Gastrocnemius medialis (tissue), 4 donors: ENCODE measurements at regions not wholly inside any gene's neighbourhood (a gene's known extent, or its start where the extent isn't known, plus 50 kb on each side); places are given as distances from the start of the nearest gene placed in this dataset.

Experiments
- POLR2A ChIP-seq, 2 donors: fragments of 450-650 bp; IDR thresholded peaks; one replicate each; pipeline ENCODE4 v1.6.1; 2017; ENCODE audit warnings: antibody characterized with exemption in 2 of 2, mild to moderate bottlenecking in 2 of 2, moderate library complexity in 2 of 2
- TF ChIP-seq, protein P1 (sequence below), 5 experiments: fragments of 450-650 bp in 3 of 5; fragments of 200-600 bp in 2 of 5; sonication (generic) in 2 of 5; IDR thresholded peaks in 4 of 5; conservative IDR thresholded peaks in 1 of 5; 1 replicate in 4 of 5; 2 replicates in 1 of 5; pipeline ENCODE4 v1.5.1; 2016 to 2019; ENCODE audit warnings: antibody characterized with exemption in 5 of 5, mild to moderate bottlenecking in 3 of 5, moderate library complexity in 3 of 5

DNA sequence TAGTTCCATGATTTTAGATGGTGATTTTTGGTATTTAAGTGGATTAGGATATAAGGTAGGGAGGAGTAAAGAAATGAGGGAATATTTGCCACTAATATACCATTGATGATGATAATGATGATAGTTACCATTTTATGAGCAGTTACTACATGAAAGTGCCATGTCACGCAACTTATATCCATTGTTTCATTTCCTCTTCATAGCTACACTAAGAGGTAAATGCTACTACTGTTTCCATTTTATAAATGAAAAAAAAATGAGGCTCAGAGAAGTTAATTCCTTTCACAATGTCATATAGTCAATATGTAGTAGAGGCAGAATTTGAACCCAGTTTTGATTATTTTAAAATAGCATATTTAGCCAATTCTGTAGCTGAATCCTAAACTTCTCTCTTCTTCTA, 112.2 kb upstream of the ADRA1B start:
- TF ChIP-seq, protein P1, sequence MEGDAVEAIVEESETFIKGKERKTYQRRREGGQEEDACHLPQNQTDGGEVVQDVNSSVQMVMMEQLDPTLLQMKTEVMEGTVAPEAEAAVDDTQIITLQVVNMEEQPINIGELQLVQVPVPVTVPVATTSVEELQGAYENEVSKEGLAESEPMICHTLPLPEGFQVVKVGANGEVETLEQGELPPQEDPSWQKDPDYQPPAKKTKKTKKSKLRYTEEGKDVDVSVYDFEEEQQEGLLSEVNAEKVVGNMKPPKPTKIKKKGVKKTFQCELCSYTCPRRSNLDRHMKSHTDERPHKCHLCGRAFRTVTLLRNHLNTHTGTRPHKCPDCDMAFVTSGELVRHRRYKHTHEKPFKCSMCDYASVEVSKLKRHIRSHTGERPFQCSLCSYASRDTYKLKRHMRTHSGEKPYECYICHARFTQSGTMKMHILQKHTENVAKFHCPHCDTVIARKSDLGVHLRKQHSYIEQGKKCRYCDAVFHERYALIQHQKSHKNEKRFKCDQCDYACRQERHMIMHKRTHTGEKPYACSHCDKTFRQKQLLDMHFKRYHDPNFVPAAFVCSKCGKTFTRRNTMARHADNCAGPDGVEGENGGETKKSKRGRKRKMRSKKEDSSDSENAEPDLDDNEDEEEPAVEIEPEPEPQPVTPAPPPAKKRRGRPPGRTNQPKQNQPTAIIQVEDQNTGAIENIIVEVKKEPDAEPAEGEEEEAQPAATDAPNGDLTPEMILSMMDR (IDR thresholded peaks at IDR 0.05 in 4 of 5, conservative IDR thresholded peaks at IDR 0.05 in 1 of 5), result no peak
- TF ChIP-seq POLR2A (IDR thresholded peaks at IDR 0.05), result no peak
